Keratinocyte (primary cell): ENCODE measurements at regions not wholly inside any gene's neighbourhood (a gene's known extent, or its start where the extent isn't known, plus 50 kb on each side); places are given as distances from the start of the nearest gene placed in this dataset.

Experiments
- DNase-seq: peaks from one replicate; pipeline ENCODE4 v3.0.0-alpha.2; 2011; ENCODE audit warnings: low read depth, missing footprints, low spot score
- FAIRE-seq: peaks from 2 replicates; lab custom pipeline; 2011; peaks lifted over from hg19 to GRCh38; lab: Jason Lieb, UNC
- H2AFZ ChIP-seq: 2 replicates; pipeline ENCODE4 v1.6.0; 2012; ENCODE audit warnings: low read length, control low read depth, inconsistent platforms; ENCODE audit not compliant: control insufficient read depth
- H3K27ac ChIP-seq: 2 replicates; pipeline ENCODE4 v1.5.1; 2011; ENCODE audit warnings: low read length; ENCODE audit not compliant: control insufficient read depth, insufficient read depth
- H3K27me3 ChIP-seq: 3 replicates; pipeline ENCODE4 v1.6.0; 2011; ENCODE audit warnings: low read length; ENCODE audit not compliant: control insufficient read depth, insufficient read depth; ENCODE audit errors: extremely low read depth
- H3K36me3 ChIP-seq, 2 experiments: 2 replicates in 1 of 2; 3 replicates in 1 of 2; pipeline ENCODE4 v1.5.1; 2011; ENCODE audit warnings: low read length in 2 of 2, mild to moderate bottlenecking in 1 of 2; ENCODE audit not compliant: control insufficient read depth in 2 of 2, insufficient read depth in 2 of 2; ENCODE audit errors: extremely low read depth in 1 of 2
- H3K4me1 ChIP-seq: 3 replicates; pipeline ENCODE4 v1.5.1; 2011; ENCODE audit warnings: low read length; ENCODE audit not compliant: control insufficient read depth, insufficient read depth; ENCODE audit errors: extremely low read depth
- H3K4me2 ChIP-seq: 3 replicates; pipeline ENCODE4 v1.6.0; 2011; ENCODE audit warnings: low read depth, low read length; ENCODE audit not compliant: control insufficient read depth, insufficient read depth; ENCODE audit errors: extremely low read depth
- H3K4me3 ChIP-seq, 3 experiments: fragments of 200-600 bp in 1 of 3; sonication (generic) in 1 of 3; 2 replicates in 2 of 3; 3 replicates in 1 of 3; pipeline ENCODE4 v1.5.1; 2011 to 2016; ENCODE audit warnings: low read length in 3 of 3, mild to moderate bottlenecking in 3 of 3, control low read depth in 2 of 3, inconsistent platforms in 1 of 3, low read depth in 1 of 3, mixed read lengths in 1 of 3, mixed run types in 1 of 3, moderate library complexity in 1 of 3; ENCODE audit not compliant: control insufficient read depth in 2 of 3, insufficient read depth in 2 of 3; ENCODE audit errors: extremely low read depth in 1 of 3
- H3K79me2 ChIP-seq: 2 replicates; pipeline ENCODE4 v1.6.0; 2012; ENCODE audit warnings: low read length; ENCODE audit not compliant: control insufficient read depth, insufficient read depth
- H3K9ac ChIP-seq: 3 replicates; pipeline ENCODE4 v1.6.0; 2011; ENCODE audit warnings: low read length; ENCODE audit not compliant: control insufficient read depth, insufficient read depth; ENCODE audit errors: extremely low read depth
- H3K9me1 ChIP-seq: 3 replicates; pipeline ENCODE4 v1.6.0; 2011; ENCODE audit warnings: low read length; ENCODE audit not compliant: control insufficient read depth, insufficient read depth; ENCODE audit errors: extremely low read depth
- H3K9me3 ChIP-seq: 2 replicates; pipeline ENCODE4 v1.5.1; 2012; ENCODE audit warnings: low read depth, low read length; ENCODE audit not compliant: control insufficient read depth
- H4K20me1 ChIP-seq: 3 replicates; pipeline ENCODE4 v1.6.0; 2011; ENCODE audit warnings: low read length; ENCODE audit not compliant: control insufficient read depth, insufficient read depth; ENCODE audit errors: extremely low read depth
- CTCF ChIP-seq, 3 experiments: IDR thresholded peaks in 1 of 3; conservative IDR thresholded peaks in 1 of 3; optimal IDR thresholded peaks in 1 of 3; 2 replicates in 2 of 3; 3 replicates in 1 of 3; pipeline versions ENCODE3 to v1.5.1; 2011; ENCODE audit warnings: low read length in 3 of 3, mild to moderate bottlenecking in 3 of 3, moderate library complexity in 2 of 3, control low read depth in 1 of 3, inconsistent platforms in 1 of 3; ENCODE audit not compliant: insufficient read depth in 2 of 3; ENCODE audit errors: extremely low read depth in 1 of 3
- EZH2 ChIP-seq: IDR thresholded peaks from one replicate; pipeline ENCODE4 v1.6.1; 2012; ENCODE audit warnings: inconsistent platforms, mild to moderate bottlenecking, low read length, moderate library complexity
- dilution Hi-C: fragments of 300-500 bp; cut with MboI; formaldehyde crosslinking; loops from one replicate; pipeline ENCODE4 v1.7.0; 2020; ENCODE audit warnings: low sequenced_read_pairs; ENCODE audit not compliant: extremely low pct_ligation_motif_present

- Histone ChIP-seq H4K20me1 (no peaks in the 10 kb centered on the region), H3K27me3 (no peaks in the 10 kb centered on the region), H3K4me1 (peaks cover 16% of the 10 kb centered on the region), H3K36me3 (no peaks in the 10 kb centered on the region), H3K4me2 (no peak overlapping the region), H2AFZ (no peak overlapping the region), H3K27ac (no peak overlapping the region), H3K79me2 (no peaks in the 10 kb centered on the region), H3K9me3 (no peaks in the 10 kb centered on the region), H3K9ac (no peak overlapping the region), H3K9me1 (peaks cover 5% of the 10 kb centered on the region), H3K4me3 (no peak overlapping the region)
- TF ChIP-seq CTCF (optimal IDR thresholded peaks at IDR 0.05 in 1 of 3, IDR thresholded peaks at IDR 0.05 in 1 of 3, conservative IDR thresholded peaks at IDR 0.05 in 1 of 3; ENCODE audit: extremely low read depth in 1 of 3, insufficient read depth in 2 of 3, low read length in 3 of 3) (no peak), EZH2 (no peak)
- DNase-seq (no peak), FAIRE-seq (no peak)
- dilution Hi-C loops = no loop called here
Observed at GRCh38 chr6:113626475-113626874, 230.7 kb upstream of the MARCKS start.

DNA sequence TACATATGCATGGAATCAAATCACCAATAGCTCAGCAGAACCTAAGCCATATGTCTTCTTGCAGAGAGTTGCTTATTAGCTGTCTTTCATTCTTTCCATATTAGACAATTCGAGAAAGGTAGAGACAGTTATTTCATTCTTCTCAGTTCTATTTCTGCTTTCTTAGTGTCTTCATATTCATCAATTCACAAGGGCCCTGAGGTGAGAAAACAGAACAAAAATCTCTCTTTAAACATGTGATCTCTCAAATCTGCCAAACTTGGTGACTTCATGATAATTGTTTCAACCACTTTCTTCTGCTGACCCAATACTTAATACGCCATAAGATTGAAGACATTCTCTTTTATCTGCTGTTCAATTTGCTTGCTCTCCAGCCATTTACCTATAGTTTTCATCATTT, 229.7 kb upstream of the MARCKS start:
- peaks cover 21% of the 10 kb centered on the region for H3K4me1 ChIP-seq
- DNase-seq = no peak
- H3K4me3 ChIP-seq = no peak overlapping the region
- H2AFZ ChIP-seq = no peak overlapping the region
- H3K9ac ChIP-seq = no peak overlapping the region
- no peak overlapping the region for H3K4me2 ChIP-seq
- H4K20me1 ChIP-seq = no peaks in the 10 kb centered on the region
- H3K9me1 ChIP-seq = peaks cover 5% of the 10 kb centered on the region
- dilution Hi-C loops = no loop called here
- no peaks in the 10 kb centered on the region for H3K79me2 ChIP-seq
- FAIRE-seq = no peak
- TF ChIP-seq EZH2 (no peak), CTCF (optimal IDR thresholded peaks at IDR 0.05 in 1 of 3, IDR thresholded peaks at IDR 0.05 in 1 of 3, conservative IDR thresholded peaks at IDR 0.05 in 1 of 3; ENCODE audit: extremely low read depth in 1 of 3, insufficient read depth in 2 of 3, low read length in 3 of 3) (no peak)
- no peaks in the 10 kb centered on the region for H3K27me3 ChIP-seq
- H3K36me3 ChIP-seq = no peaks in the 10 kb centered on the region
- no peak overlapping the region for H3K27ac ChIP-seq
- no peaks in the 10 kb centered on the region for H3K9me3 ChIP-seq
